GM12873 (cell line): ENCODE measurements at regions not wholly inside any gene's neighbourhood (a gene's known extent, or its start where the extent isn't known, plus 50 kb on each side); places are given as distances from the start of the nearest gene placed in this dataset.

Source experiments
- TF ChIP-seq, protein P1 (sequence below): IDR thresholded peaks from 2 replicates; pipeline ENCODE4 v1.5.1; 2012; ENCODE audit warnings: low read depth, mild to moderate bottlenecking, moderate library complexity, low read length, control low read depth; ENCODE audit not compliant: insufficient read depth; ENCODE audit errors: missing control alignments

DNA sequence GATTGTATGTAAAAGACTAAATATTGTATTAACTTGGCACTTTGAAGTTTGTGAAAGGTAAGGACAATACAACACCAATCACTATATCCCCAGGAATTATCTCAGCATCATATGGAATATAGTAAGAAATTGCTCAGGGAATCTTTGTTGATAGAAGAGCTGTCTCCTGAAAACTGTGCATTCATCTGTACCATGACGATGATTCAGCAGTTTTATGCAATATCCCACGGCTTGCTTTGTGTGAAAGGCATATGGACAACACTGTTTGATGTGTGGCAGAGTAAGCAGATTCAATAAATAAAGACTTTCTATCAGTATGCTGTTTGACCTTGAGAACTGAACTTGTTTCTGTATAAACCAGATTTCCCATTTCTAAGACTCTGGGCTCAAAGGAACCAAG is 147.5 kb upstream of the PLN start:
- TF ChIP-seq, protein P1, sequence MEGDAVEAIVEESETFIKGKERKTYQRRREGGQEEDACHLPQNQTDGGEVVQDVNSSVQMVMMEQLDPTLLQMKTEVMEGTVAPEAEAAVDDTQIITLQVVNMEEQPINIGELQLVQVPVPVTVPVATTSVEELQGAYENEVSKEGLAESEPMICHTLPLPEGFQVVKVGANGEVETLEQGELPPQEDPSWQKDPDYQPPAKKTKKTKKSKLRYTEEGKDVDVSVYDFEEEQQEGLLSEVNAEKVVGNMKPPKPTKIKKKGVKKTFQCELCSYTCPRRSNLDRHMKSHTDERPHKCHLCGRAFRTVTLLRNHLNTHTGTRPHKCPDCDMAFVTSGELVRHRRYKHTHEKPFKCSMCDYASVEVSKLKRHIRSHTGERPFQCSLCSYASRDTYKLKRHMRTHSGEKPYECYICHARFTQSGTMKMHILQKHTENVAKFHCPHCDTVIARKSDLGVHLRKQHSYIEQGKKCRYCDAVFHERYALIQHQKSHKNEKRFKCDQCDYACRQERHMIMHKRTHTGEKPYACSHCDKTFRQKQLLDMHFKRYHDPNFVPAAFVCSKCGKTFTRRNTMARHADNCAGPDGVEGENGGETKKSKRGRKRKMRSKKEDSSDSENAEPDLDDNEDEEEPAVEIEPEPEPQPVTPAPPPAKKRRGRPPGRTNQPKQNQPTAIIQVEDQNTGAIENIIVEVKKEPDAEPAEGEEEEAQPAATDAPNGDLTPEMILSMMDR, result no peak

DNA sequence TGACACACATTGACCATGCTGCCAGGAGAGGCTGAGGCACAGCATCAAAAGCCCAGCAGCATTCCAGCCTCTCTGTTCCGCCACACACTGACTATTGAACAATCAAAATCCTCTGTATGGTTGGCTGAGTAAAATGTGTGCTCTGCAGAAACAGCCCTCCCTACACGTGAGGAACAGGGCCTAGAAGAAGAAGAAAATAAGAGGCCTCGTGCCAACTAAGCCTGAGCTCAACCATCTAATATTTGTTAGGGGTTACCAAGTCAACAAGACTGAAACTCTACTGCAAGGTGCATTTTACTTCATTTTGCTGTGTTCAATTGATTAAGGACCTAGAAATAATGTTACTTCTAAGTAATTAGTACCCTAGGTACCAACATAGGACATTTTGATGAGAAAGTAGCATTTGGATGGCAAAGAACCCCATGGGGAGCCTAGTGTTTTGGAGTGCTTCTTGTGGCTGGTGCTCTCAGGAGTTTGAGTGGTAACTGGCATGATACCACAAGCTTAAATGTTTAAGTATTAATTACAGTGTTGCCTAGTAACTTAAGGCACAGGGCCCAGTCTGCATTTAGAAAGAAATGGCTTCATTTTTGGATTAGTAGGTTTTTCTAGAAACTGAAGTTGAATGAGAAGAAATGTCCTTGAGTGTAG is 146.6 kb upstream of the PLN start:
- TF ChIP-seq, protein P1, result no peak

DNA sequence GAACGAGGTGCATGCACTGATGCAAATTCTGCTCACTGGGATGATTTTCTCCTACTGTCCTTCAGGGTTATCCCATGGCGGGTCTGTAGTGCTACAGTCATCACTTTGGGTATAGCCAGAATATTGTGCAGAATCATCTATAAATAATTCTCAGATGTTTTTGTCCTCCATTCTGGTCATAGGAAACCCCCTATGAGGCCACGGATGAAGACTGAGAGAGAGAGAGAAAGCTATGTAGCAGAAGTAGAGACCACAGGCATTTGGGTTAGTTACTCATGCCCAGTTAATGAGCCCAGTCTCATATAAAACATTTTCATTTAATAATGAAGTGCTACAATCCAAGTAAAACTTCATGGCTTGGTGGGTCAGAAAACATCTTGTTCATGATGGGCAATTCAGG is 145.1 kb upstream of the PLN start:
- TF ChIP-seq, protein P1, result no peak

DNA sequence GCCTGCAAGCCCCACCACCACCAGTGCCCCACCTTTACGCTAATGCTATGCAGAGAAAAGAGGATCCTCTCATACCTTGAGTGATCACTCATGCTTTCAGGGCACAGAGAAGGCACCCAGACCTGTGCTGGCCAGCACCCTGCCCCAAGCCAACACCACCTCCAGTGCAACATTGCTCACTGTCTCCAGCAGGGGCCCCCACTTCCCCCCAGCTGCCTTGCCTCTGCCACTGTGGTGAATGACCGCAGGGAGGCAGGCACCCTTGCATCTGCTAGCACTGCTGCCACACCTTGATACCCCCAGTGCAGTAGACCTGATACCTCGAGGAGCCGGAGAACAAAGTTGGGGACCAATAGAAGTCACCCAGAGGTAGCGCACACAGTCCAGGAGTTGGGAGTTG is 139.2 kb upstream of the PLN start:
- TF ChIP-seq, protein P1, result peak; percentile 14

DNA sequence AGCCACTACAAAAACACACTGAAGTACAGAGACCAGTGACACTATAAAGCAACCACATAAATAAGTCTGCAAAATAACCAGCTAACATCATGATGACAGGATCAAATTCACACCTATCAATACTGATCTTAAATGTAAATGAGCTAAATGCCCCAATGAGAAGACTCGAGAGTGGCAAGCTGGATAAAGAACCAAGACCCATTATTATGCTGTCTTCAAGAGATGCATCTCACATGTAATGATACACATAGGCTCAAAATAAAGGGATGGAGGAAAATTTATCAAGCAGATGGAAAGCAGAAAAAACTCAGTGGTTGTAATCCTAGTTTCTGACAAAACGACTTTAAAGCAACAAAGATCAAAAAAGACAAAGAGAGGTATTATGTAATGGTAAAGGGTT is 138.1 kb upstream of the PLN start:
- TF ChIP-seq, protein P1, result no peak
